Suppressor macrophage treated with lipopolysaccharide for 1 hour (primary cell): ENCODE measurements at regions not wholly inside any gene's neighbourhood (a gene's known extent, or its start where the extent isn't known, plus 50 kb on each side); places are given as distances from the start of the nearest gene placed in this dataset.
A peak's percentile ranks its signal among the peaks of the same experiment; 100 is the strongest.
"Not testable (repeated sequence)": the region's sequence is repeated elsewhere in the genome, so short reads cannot be mapped to it uniquely, and the experiment has no call there.

Source experiments
- DNase-seq, 3 donors: peaks; one replicate each; pipeline ENCODE4 v3.0.0-alpha.2; 2020 to 2022

DNA sequence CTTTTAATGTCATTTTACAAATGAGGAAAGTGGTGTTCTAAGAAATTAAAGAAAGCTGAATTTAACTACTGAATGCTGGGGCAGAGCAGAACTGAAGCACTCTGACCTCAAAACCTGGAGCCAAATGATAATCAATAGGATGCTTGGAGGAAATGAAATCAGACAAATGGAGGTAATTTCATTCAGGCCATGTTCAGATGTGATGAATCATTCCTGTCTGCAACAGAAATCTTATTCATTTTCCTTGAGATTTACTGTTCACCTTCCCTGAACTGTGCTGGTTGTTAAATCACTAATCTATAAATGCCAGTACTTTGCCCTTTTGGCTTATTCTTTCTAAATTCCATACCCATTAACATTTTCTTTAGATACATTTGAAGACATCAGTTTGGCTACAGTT lies 85.6 kb upstream of the SNX7 start:
- DNase-seq = no peak

DNA sequence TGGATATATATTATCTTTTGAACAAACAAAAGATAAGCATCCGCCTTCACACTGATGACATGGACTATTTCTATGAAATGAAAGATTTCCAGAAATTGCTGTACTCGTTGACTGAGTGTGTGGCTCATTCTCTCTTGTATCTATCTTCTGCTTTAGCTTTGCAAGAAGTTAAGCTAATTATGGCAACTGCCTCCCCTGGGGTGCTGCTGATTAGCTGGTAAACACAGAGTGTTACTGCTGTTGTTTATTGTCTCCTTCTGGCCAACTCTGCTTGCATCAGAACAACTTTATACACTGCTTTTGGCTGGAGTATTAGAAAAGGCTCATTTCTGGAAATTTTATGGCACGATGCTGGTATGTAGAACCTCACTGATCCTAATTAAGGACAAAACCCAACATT lies 95.6 kb upstream of the SNX7 start:
- no peak for DNase-seq

DNA sequence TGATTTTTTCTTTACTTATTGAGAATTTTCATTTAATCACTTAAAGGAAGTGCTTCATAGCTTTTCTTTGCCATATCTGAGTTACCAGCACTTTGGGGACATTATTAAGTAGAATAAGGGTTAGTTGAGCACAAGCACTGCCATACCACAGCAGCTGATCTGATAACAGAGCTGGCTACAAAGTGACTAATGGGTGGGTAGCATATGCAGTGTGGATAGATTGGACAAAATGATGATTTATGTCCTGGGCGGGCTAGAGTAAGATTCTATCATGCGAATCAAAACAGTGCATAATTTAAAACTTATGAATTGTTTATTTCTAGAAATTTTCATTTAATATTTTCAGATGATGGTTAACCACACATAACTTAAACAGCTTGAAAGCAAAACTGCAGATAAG lies 102.2 kb upstream of the SNX7 start:
- DNase-seq = no peak

- DNase-seq = no peak
Observed at GRCh38 chr1:98557895-98558294, 103.6 kb upstream of the SNX7 start.

GRCh38 chr1:98556521-98557158 lies 104.9 kb upstream of the SNX7 start:
- DNase-seq = peak in 2 of 3 donors; percentile 1 to 20

- DNase-seq = no peak
Observed at GRCh38 chr1:98555814-98556213, 105.7 kb upstream of the SNX7 start.

GRCh38 chr1:98552576-98553074 lies 108.9 kb upstream of the SNX7 start:
- not testable (repeated sequence) for DNase-seq

DNA sequence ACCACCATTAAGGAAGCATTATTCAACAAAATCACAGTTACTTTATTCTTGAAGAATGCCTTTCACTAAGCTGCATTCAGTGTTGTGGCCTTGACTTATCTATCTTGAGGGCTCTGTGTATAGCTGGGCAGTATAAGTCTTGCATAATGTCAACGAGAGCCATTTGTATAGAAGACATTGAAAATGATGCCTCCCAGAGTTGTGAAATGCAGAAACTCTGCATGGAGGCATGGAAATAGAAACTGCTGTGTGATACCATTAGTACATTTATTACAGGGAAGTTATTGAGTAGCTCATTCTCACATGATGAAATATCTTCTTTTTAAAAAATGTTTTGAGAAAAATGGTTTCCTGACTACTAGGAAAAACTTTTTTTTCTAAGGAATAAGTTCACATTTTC lies 111.4 kb upstream of the SNX7 start:
- no peak for DNase-seq

DNA sequence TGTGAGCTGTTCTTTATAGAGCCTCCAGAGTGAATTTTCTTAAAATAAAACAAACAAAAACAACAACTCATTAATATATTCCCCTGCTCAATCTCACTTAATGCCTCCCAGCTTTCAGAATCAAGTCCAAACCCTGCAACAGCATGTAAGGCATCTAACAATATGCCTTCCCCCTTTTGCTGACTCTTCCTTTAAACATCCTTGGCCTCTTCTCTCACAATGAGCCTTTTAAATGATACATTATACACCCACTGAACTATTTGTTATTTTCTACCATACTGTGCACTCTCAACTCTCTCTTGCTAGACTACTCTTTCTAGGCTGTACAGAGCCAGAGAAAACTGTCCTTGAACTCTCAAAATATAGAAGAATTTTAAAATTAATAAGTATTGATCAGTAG lies 115.2 kb upstream of the SNX7 start:
- no peak for DNase-seq

GRCh38 chr1:98538106-98538505 lies 123.4 kb upstream of the SNX7 start:
- no peak for DNase-seq

DNA sequence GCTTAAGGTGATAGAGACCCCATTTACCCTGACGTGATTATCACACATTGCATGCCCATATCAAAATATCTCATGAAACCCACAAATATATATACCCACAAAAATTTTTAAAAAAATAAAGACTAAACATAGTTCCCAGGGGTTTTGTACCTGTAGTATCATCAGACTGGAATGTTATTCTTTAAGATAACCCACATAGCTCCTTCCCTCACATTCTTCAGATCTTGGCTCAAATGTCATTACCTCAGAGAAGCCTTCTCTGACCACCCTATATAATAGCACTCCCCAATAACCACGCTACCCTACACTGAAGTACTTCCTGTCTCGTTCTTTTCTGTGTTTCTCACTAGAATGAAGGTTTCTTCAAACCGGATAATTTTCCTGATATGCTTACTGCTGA lies 138.3 kb upstream of the SNX7 start:
- DNase-seq = no peak

GRCh38 chr1:98516306-98516705 lies 145.2 kb upstream of the SNX7 start:
- DNase-seq = no peak

DNA sequence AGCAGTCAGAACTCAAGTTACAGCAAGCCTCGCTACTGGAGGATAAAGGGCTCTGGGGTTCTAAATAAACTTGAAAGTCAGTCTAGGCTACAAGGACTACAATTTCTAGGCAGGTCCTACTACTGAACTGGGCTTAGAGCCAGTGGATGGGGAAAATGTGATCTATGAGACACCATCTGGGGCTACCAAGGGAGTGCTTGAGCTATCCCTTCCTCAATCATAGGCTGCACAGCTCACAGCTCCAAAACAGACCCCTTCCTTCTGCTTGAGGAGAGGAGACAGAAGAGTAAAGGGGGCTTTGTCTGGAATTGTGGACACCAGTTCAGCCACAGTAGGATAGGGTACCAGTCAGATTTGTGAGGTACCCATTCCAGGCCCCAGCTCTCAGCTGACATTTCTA lies 145.8 kb upstream of the SNX7 start:
- no peak for DNase-seq

DNA sequence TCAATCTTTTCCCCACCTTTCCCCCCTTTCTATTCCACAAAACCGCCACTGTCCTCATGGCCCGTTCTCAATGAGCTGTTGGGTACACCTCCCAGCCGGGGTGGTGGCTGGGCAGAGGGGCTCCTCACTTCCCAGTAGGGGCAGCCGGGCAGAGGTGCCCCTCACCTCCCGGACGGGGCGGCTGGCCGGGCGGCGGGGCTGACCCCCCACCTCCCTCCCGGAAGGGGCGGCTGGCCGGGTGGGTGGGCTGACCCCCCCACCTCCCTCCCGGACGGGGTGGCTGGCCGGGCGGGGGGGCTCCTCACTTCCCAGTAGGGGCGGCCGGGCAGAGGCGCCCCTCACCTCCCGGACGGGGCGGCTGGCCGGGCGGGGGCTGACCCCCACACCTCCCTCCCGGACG lies 149.3 kb upstream of the SNX7 start:
- DNase-seq = not testable (repeated sequence)

- no peak for DNase-seq
Observed at GRCh38 chr1:98503771-98504170, 157.8 kb upstream of the SNX7 start.

- DNase-seq = no peak
Observed at GRCh38 chr1:98502937-98503336, 158.6 kb upstream of the SNX7 start.

DNA sequence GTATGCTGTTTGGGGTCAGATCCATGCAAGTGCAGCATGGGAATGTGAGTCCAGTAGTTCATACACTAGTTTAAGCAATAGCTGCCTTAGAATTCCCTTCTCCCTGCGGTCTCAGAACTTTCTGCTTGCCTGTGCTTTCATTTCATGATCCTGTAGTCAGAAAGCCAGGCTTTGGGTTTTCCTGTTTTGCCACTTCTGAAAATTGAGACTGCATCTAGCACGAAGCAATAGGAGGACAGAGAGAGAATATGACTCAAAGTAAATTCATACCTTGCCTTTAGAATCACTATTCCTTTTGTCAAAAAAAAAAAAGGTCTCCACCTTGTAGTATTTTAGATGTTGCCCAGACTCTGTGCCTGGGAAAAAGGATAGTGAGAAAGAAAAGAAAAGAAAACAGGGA lies 161.2 kb upstream of the SNX7 start:
- DNase-seq = no peak

GRCh38 chr1:98498651-98499050 lies 162.9 kb upstream of the SNX7 start:
- DNase-seq = no peak

DNA sequence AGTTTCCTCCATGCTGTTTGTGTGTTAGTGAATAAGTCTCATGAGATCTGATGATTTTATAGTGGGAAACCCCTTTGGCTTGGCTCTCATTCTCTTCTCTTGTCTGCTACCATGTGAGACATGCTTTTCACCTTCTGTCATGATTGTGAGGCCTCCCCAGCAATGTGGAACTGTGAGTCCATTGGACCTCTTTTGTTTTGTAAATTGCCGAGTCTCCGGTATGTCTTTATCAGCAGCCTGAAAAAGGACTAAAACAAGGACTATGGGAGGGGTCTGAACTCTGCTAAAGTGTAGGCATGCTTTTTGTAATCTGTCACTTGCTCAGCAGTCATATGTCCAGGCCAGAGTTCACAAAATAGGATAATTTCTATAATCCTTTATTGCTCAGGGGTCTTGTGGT lies 164.0 kb upstream of the SNX7 start:
- peak in 1 of 3 donors; percentile 1 for DNase-seq

DNA sequence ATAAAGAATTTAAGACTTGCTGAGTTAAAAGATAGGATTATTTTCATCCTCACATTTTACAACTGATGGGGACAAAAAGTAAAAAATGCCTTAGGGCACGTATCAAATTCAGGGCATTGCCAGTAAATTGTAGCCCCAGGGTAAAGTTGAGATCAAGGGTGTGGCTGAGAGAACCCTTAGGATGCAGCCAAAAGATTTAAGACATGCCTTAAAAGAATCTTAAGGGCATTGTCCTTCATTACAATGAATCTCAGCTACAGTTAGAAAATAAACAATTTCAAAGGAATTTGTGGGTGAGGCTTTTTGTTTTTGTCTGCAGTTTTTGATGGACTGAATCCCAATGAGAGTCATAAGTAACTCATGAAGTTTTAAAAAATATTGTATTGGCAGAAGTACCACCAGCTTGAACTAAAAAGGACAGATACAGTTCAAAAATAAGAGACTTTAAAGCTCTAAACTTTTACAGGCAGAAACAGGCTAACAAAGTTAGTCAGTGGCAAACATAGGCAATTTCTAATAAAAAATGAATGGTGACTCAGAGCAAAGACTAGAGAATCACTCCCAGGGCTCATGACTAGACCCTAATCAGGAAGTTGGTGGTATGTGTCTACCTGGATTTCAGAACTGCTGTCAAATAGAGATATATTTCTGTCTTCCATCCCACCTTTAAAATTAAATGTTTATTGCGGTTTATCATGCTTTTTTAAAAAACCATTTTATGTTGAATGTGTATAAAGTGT lies 165.1 kb upstream of the SNX7 start:
- DNase-seq = no peak

- DNase-seq = no peak
Observed at GRCh38 chr1:98493469-98493868, 168.1 kb upstream of the SNX7 start.

DNA sequence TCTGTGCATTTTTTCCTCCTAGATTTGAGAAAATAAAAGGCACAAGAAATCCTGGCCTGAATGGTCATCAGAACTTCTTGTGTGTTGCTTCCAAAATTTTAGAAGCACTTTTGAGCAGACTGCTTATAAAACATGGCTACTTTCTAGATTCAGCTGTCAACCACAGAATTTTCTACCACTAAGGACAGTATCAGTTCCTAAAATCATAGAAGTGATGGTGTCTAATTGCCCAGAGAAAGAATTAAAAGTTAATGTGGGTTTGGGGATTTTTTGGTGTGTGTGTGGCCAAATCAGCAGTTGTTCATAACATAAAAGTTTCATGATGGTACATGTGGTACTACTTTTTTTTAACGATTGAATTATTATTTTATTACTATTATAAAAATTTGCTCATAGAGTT lies 171.4 kb upstream of the SNX7 start:
- peak in 1 of 3 donors; percentile 7 for DNase-seq

DNA sequence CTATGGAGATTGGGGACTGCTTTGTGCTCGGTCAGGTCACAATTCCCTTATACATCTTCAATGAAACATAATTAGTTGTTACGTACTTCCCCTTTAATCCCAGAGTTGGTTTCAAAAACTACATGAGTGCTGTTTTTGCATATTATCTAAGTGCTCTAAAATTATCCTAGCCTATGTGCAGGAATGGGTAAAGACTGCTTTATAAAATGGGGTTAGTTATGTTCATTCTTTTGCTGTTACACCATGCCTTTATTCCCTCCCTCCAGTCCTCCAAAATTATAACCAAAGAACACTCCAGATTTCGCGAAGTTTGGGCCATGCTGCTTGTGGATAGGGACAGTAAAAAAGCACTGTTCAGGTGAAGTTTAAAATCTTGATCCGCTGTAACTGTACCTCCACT lies 173.9 kb upstream of the SNX7 start:
- no peak for DNase-seq

DNA sequence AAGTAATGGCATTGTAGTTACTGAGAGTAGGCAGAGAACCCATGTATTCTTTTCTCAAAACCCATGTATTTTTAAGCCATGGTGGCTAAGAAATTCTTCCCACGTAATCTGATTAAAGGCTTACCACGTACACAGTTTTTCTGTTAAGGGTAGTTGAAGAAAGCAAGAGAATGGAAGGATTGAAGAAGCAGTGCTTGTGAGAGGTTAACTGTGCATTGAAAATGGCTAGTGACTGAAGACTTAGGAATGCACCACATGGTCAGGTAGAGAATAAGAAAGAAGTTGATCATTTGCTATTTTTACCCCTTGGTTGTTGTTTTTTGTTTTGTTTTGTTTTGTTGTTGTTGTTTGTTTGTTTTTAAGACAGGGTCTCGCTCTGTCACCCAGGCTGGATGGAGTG lies 178.9 kb upstream of the SNX7 start:
- no peak for DNase-seq

DNA sequence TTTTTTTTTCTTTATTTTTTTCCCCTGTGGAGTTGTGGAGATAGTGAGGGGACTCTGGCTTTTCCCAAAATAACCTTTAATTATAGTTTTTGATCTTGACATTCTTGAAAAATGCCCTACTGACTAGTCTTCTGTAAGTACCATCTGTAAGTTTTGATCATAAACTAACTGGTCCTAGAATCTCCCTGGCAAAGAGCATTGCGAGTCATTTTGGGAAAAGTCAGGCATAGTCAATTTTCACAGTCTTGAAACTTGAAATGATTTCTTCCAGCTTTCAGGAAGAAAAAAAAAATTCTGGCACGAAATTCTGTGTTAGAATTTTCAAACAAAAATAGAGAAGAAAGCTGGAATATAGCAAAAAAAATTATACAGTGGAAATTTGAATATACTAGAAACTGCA lies 181.2 kb upstream of the SNX7 start:
- no peak for DNase-seq
